GM18508 (cell line): ENCODE measurements at regions not wholly inside any gene's neighbourhood (a gene's known extent, or its start where the extent isn't known, plus 50 kb on each side); places are given as distances from the start of the nearest gene placed in this dataset.
A peak's percentile ranks its signal among the peaks of the same experiment; 100 is the strongest.
"Not testable (repeated sequence)": the region's sequence is repeated elsewhere in the genome, so short reads cannot be mapped to it uniquely, and the experiment has no call there.

Experiments used
- ATAC-seq: cut with Tn5 transposase; IDR thresholded peaks from one replicate; pipeline ENCODE4 v1.9.1; 2021; ENCODE audit warnings: moderate number of reproducible peaks; ENCODE audit not compliant: insufficient read depth, unreplicated experiment

DNA sequence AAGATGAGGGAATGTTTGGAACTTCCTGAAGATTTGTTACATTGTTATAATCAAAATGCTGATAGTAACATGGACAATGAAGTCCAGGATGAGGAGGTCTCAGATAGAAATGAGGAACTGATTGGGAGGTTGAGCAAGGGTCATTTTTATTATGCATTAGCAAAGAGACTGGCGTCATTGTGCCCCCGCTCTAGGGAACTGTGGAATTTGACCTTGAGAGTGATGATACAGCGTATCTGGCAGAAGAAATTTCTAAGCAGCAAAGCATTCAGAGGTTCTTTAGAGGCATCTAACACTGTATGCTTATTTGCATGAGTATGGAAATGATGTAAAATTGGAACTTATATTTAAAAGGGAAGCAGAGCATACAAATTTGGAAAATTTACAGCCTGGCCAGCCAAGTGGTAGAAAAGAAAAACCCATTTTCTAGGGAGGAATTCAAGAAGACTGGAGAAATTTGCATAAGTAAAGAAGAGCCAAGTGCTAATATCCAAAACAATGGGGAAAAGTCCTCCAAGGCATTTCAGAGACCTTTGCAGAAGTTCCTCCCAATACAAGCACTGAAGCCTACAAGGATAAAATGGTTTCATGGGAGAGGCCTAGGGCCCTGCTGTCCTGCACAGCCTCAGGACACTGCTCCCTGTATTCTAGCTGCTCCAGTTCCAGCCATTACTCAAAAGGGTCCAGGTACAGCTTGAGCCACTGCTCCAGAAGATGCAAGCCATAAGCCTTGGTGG is 483.0 kb upstream of the NDST4 start:
- ATAC-seq = no peak

DNA sequence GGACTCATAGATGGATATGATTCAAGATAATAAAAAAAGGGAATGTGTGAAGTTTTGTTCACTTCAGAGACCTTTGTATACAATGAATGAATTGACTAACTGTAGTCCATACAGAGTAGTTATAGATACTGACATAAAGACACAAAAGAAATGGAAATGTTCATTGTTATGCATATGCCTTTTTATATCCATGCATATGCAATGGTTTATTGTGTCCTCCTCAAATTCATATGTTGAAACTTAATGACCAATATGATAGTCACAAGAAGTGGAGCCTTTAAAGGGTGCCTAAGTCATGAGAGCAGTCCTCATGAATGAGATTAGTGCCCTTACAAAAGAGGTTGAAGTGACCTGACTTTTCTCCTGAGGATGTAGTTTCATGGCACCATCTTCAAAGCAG is 467.5 kb upstream of the NDST4 start:
- no peak for ATAC-seq

DNA sequence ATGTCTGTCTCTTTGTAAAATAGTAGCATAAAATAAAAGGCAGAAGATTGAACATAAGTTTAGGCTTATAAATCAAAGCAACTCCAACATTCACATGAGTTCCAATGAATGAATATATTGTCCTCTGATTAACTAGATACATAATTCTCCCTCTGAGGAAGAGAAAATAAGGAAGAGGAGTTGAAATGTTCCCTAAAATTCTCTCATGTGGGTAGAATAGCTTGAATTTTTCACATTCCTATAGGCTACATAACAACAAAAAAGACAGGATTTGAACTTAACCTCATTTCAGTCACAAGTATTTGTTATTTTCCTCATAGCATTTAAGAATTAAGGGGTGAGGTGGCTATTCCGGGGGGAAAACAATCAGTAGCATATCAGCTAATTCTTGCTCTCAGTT is 462.4 kb upstream of the NDST4 start:
- ATAC-seq = no peak

GRCh38 chr4:115562506-115562905 is 449.1 kb upstream of the NDST4 start:
- no peak for ATAC-seq

GRCh38 chr4:115548123-115548522 is 434.7 kb upstream of the NDST4 start:
- no peak for ATAC-seq

- ATAC-seq = no peak
Observed at GRCh38 chr4:115537387-115537786, 424.0 kb upstream of the NDST4 start.

DNA sequence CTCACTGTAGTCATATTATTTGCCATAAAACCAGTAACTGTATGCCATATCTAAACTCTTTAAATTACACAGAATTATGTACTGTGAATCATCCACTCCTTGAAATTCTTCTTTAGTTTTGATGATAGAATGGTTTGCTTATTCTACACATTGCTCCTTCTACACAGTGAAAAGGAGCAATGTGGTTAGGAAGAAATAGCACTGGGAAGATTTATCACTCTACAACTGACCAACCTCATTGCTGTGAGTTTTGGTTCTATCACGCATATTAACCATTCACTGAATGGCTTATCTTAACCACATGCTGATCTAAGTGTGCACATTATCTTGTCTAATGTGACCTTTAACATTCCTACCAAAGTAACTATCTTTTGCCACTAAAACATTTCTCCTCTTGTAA is 415.7 kb upstream of the NDST4 start:
- ATAC-seq = no peak

DNA sequence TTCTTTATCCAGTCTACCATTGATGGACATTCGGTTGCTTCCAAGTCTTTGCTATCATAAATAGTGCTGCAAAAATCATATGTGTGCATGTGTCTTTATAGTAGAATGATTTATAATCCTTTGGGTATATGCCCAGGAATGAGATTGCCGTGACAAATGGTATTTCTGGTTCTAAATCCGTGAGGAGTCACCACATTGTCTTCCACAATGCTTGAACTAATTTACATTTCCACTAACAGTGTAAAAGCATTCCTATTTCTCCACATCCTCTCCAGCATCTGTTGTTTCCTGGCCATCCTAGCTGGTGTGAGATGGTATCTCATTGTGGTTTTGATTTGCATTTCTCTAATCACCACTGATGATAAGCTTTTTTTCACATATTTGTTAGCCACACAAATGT is 406.1 kb upstream of the NDST4 start:
- not testable (repeated sequence) for ATAC-seq

- peak; percentile 98 for ATAC-seq
Observed at GRCh38 chr4:115515772-115516171, 402.4 kb upstream of the NDST4 start.

- ATAC-seq = no peak
Observed at GRCh38 chr4:115515366-115515765, 401.9 kb upstream of the NDST4 start.

GRCh38 chr4:115514675-115515074 is 401.3 kb upstream of the NDST4 start:
- ATAC-seq = no peak

DNA sequence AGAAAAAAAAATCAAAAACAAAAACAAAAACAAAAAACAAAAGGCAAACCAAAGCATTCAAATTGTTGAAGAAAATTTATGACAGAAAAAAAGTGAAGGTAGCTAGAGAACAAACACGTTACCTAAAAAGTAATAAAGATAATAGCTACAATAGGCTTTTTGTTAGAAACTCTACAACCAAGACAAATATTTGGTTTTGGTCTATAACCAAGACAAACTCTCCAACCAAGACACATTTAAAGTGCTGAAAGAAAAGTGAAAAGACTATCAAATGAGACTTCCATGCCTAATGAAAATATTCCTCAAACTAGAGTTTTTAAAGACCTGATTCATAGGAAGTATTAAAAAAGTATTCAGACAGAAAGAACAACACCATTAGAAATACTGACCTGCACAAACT is 391.9 kb upstream of the NDST4 start:
- ATAC-seq = no peak

DNA sequence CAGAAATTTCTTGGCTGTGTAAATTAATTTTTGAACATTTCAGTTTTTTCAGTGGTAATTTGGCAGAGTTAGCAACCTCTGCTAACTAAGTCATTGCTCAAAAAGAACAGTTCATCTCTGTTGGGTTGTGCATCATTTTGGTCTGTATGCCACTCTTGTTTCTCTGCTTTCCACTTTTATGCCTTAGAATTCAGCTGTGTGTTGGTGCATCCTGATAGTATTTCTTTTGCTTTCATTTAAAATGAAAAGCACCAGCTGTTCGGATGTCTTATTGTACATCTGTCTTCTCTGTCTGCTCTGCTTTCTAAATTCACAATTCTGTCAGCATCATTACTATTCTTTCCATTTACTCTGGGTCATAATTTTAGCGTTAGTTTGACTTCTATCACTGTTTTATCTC is 388.2 kb upstream of the NDST4 start:
- no peak for ATAC-seq

DNA sequence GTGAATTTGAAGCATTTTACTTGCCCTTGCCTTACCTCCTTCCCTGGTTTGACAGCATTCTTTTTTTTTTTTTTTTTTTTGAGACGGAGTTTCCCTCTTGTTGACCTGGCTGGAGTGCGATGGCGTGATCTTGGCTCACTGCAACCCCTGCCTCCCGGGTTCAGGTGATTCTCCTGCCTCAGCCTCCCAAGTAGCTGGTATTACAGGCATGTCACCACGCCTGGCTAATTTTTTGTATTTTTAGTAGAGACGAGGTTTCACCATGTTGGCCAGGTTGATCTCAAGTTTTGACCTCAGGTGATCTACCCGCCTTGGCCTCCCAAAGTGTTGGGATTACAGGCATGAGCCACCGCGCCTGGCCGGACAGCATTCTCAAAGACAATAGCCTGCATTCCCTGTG is 380.4 kb upstream of the NDST4 start:
- not testable (repeated sequence) for ATAC-seq

- ATAC-seq = no peak
Observed at GRCh38 chr4:115491686-115492085, 378.3 kb upstream of the NDST4 start.

- ATAC-seq = no peak
Observed at GRCh38 chr4:115489279-115489678, 375.9 kb upstream of the NDST4 start.

GRCh38 chr4:115485402-115485801 is 372.0 kb upstream of the NDST4 start:
- no peak for ATAC-seq

DNA sequence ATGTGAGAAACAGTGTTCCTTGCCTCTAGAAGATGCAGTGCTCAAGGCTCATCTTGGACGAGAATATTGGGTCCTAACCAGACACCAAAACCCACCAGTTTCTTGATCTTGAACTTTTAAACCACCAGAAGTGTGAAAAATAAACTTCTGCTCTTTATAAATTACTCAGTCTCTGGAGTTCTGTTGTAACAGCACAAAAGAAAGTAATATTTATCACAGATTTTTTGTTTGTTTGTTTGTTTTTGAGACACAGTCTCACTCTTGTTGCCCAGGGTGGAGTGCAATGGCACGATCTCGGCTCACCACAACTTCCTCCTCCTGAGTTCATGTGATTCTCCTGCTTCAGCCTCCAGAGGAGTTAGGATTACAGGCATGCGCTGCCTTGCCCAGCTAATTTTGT is 371.1 kb upstream of the NDST4 start:
- ATAC-seq = no peak

GRCh38 chr4:115470763-115471162 is 357.3 kb upstream of the NDST4 start:
- ATAC-seq = no peak

DNA sequence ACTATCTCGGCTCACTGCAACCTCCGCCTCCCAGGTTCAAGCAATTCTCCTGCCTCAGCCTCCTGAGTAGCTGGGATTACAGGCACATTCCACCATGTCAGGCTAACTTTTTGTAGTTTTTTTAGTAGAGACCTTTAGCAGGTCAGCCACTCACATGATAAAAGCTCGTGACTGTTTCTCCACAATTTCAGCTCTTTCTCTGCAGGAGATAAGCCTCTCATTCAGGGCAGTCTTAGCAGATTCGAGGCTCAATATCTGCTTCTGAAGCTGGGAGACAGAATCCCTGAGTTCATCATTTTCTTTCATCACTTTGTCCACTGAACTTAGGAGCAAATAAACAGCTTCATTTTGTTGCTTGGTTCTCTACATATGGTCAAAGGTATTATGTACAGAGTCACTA is 345.9 kb upstream of the NDST4 start:
- not testable (repeated sequence) for ATAC-seq

GRCh38 chr4:115456231-115456630 is 342.8 kb upstream of the NDST4 start:
- no peak for ATAC-seq

DNA sequence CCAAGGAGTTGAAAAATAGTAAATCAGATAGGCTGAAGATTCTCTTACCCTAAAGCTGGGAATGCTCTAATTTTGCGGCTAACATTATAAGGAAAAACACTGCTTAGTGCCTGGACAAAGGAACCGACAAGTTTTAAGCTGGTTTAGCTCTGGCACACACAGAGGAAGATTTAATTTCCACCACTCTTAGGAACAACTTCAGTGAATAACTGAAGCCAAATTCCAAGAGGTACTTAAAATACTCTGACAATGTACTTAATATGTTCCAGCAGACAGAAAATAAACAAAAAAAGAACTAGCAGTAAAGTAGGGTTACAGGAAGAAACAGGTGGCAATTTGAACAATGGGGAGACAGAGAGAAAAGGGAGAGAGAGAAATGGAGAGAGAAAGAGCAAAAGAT is 340.8 kb upstream of the NDST4 start:
- ATAC-seq = no peak

DNA sequence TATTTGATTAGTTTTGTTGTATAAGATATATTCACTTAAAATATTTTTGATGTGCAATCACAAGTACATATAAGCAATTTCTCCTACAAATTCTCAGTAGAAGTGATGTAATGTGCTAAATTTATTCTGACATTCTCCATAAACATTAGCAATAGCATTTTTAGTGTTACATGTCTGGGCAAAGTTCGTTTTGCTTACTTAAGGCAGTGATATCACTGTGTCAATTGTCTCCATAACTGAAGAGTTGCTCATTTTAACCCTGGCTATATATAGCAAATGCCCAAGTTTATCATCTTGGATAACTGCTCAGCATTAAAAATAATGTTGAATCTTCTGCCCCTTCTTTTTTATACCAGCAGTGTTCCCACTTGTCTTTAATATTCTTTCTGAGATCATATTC is 340.0 kb upstream of the NDST4 start:
- no peak for ATAC-seq
